ENCODE measurements at regions not wholly inside any gene's neighbourhood (a gene's known extent, or its start where the extent isn't known, plus 50 kb on each side); places are given as distances from the start of the nearest gene placed in this dataset.

GRCh38 chr10:112880633-112881530 is 69.2 kb upstream of the TCF7L2 start:
- Histone ChIP-seq H3K23ac (ENCODE audit: insufficient read length, low read depth, low read length) (no peak overlapping the region), H3K79me1 (ENCODE audit: insufficient read depth, low read depth, low read length, poor library complexity, severe bottlenecking) (no peaks in the 10 kb centered on the region), H2BK5ac (ENCODE audit: insufficient read length, low read length) (no peak overlapping the region), H3T11ph (ENCODE audit: low read length) (no peak overlapping the region), H3K18ac (ENCODE audit: insufficient read length, low read depth, low read length) (no peak overlapping the region), H2AK5ac (ENCODE audit: insufficient read length, low read length) (no peak overlapping the region), H3K4me1 (ENCODE audit: insufficient read depth, low read length) (no peaks in the 10 kb centered on the region), H3K14ac (ENCODE audit: insufficient read depth, low read length) (no peak overlapping the region), H2AFZ (ENCODE audit: low read length) (no peak overlapping the region), H2BK120ac (ENCODE audit: low read depth, low read length, poor library complexity, severe bottlenecking) (no peak overlapping the region), H4K91ac (ENCODE audit: insufficient read length, low read depth, low read length) (no peak overlapping the region), H2BK12ac (ENCODE audit: insufficient read length, low read depth, low read length) (no peak overlapping the region), H2BK20ac (ENCODE audit: low read depth, low read length, poor library complexity, severe bottlenecking) (no peak overlapping the region), H3K9me3 (ENCODE audit: control insufficient read depth, low read depth, low read length) (no peaks in the 10 kb centered on the region), H3K23me2 (ENCODE audit: insufficient read length, low read depth, low read length, poor library complexity, severe bottlenecking) (no peaks in the 10 kb centered on the region), H3K4ac (ENCODE audit: low read depth, low read length) (no peak overlapping the region), H3K9ac (ENCODE audit: extremely low read depth, insufficient read length, low read length) (no peak overlapping the region), H3K27ac (ENCODE audit: insufficient read length, low read depth, low read length) (no peak overlapping the region), H4K8ac (replicated peaks; ENCODE audit: insufficient read length, low read depth, low read length) (no peak overlapping the region), H2BK15ac (ENCODE audit: low read depth, low read length) (no peak overlapping the region), H4K20me1 (ENCODE audit: control insufficient read depth, insufficient read depth, insufficient read length) (no peaks in the 10 kb centered on the region), H3K4me2 (ENCODE audit: insufficient read depth, insufficient read length, low read length) (no peak overlapping the region), H3K56ac (ENCODE audit: insufficient read length, low read depth, low read length) (no peak overlapping the region), H3K79me2 (ENCODE audit: insufficient read depth, low read length) (no peaks in the 10 kb centered on the region), H3K27me3 (ENCODE audit: insufficient read depth, low read length) (no peaks in the 10 kb centered on the region), H4K5ac (ENCODE audit: insufficient read length, low read depth, low read length) (no peak overlapping the region)
- H3K36me3 Mint-ChIP-seq (ENCODE audit: insufficient read depth in 1 of 3, low read depth in 3 of 3) = peaks cover 0 to 2% (median 0%) of the 10 kb centered on the region in 3 experiments; a peak in 1 of 7 replicates
- peaks cover 3% of the 10 kb centered on the region for H3K27me3 Mint-ChIP-seq (ENCODE audit: low read depth)
- H3K4me3 Mint-ChIP-seq = no peak overlapping the region
- no peak for TF ChIP-seq CTCF (conservative IDR thresholded peaks at IDR 0.05)
- peaks cover 6 to 9% of the 10 kb centered on the region in 2 experiments; a peak in 3 of 5 replicates for H3K9me3 Mint-ChIP-seq
- H3K27ac Mint-ChIP-seq = no peak overlapping the region
- H3K4me1 Mint-ChIP-seq = peaks cover 9 to 15% of the 10 kb centered on the region in 2 experiments
- no CpG with 5 or more reads among the region's 5 CpGs for WGBS (ENCODE audit: extremely low coverage, insufficient read length, low lambda C conversion rate)
- no peak for DNase-seq

Data from H9 (cell line).